OCI-LY7 (cell line): ENCODE measurements at regions not wholly inside any gene's neighbourhood (a gene's known extent, or its start where the extent isn't known, plus 50 kb on each side); places are given as distances from the start of the nearest gene placed in this dataset.

Source experiments
- CTCF ChIP-seq: fragments of 200-600 bp; sonication (generic); conservative IDR thresholded peaks from 2 replicates; pipeline ENCODE4 v1.5.1; 2014; ENCODE audit warnings: mild to moderate bottlenecking, antibody characterized with exemption, low read length, moderate library complexity, mixed read lengths
- EZH2phosphoT487 ChIP-seq: fragments of 200-600 bp; sonication (generic); IDR thresholded peaks from 2 replicates; pipeline ENCODE4 v1.6.1; 2018; ENCODE audit warnings: low read depth, borderline replicate concordance, mild to moderate bottlenecking, mixed run types, antibody characterized with exemption, low read length, moderate library complexity, mixed read lengths

- TF ChIP-seq CTCF, result no peak
- TF ChIP-seq EZH2phosphoT487, result no peak
These were observed 623.6 kb upstream of the TENM3 start for GRCh38 chr4:181619651-181620050.
